ENCODE measurements at regions not wholly inside any gene's neighbourhood (a gene's known extent, or its start where the extent isn't known, plus 50 kb on each side); places are given as distances from the start of the nearest gene placed in this dataset.

DNA sequence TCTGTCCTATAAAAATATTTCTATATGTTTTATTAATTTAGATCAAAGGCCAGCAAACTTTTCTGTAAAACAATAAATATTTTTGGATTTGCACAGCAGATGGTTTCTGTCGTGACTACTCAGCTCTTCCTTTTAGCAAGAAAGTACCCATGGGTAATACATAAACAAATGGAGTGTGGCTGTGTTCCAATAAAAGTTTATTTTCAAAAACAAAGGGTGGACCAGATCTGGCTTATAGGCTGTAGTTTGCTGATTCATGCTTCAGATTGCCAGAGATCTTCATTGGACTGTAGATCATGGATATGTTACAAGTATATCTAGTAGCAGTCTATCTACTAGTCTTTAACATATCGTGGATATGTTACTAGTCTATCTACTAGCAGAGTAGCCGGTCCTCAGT, 590.5 kb downstream of the CSNK1G3 start:
- no peak for DNase-seq (ENCODE audit: extremely low spot score)
- ChIA-PET POLR2A (no interaction called here), CTCF (interaction anchor here (1.0 kb wide), 1 partner anchor 28 kb away, joined by 3 read pairs; no protein-coding TSS in a partner anchor)
- TF ChIP-seq, protein P1, sequence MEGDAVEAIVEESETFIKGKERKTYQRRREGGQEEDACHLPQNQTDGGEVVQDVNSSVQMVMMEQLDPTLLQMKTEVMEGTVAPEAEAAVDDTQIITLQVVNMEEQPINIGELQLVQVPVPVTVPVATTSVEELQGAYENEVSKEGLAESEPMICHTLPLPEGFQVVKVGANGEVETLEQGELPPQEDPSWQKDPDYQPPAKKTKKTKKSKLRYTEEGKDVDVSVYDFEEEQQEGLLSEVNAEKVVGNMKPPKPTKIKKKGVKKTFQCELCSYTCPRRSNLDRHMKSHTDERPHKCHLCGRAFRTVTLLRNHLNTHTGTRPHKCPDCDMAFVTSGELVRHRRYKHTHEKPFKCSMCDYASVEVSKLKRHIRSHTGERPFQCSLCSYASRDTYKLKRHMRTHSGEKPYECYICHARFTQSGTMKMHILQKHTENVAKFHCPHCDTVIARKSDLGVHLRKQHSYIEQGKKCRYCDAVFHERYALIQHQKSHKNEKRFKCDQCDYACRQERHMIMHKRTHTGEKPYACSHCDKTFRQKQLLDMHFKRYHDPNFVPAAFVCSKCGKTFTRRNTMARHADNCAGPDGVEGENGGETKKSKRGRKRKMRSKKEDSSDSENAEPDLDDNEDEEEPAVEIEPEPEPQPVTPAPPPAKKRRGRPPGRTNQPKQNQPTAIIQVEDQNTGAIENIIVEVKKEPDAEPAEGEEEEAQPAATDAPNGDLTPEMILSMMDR (IDR thresholded peaks at IDR 0.05; ENCODE audit: control extremely low read depth, extremely low read depth, low read depth, missing control alignments) = no peak

DNA sequence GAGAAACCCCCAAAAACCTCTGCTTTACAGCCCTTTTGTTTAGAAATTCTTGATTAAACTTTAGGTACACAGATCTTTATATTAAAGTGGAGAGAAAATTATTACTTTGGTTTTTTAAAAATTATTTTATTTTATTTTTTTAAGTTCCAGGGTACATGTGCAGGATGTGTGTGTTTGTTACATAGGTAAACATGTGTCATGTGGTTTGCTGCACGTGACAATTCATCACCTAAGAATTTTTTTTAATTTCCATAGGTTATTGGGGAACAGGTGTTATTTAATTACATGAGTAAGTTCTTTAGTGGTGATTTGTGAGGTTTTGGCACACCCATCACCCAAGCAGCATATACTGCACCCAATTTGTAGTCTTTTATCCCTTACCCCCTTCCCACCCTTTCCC, 581.7 kb downstream of the CSNK1G3 start:
- DNase-seq (ENCODE audit: extremely low spot score) = no peak
- ChIA-PET CTCF (no interaction called here), POLR2A (no interaction called here)
- TF ChIP-seq, protein P1 (IDR thresholded peaks at IDR 0.05; ENCODE audit: control extremely low read depth, extremely low read depth, low read depth, missing control alignments) = no peak

DNA sequence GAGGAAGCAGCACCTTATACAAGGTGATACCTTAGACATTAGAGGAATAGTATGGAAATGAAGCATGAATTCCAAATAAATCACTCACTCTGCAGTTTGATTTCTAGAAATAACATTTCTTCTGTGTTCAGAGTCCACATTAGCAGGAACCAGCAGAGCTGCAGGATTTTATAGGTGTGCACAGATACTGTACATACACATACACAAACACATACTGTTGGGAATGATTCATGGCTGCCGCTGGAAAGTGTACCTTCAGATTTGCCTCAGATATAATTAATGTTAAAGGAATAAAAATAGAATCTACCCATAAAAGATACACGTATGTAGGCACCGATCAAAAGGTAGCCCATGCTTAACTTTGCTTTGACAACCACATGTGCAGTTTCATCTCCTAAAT, 578.1 kb downstream of the CSNK1G3 start:
- DNase-seq (ENCODE audit: extremely low spot score) = no peak
- ChIA-PET POLR2A (no interaction called here), CTCF (no interaction called here)
- TF ChIP-seq, protein P1 (IDR thresholded peaks at IDR 0.05; ENCODE audit: control extremely low read depth, extremely low read depth, low read depth, missing control alignments) = no peak

DNA sequence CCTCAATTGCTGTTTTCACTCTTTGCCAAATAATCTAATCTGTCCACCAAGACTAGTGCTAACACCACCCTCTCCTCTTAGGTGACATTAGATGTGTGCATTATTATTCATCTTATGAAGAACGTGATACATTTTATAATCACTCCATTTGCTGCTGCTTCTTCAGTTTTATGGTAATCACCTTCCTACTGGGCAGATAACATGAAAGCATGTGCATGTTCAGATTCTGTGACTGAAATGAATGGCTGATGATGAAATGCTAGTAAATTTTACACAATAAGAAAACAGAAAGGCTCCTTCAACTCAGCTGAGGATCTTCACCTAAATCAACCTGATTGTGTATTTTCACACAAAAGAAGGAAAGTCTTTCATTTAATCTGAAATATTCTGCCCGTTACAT, 577.6 kb downstream of the CSNK1G3 start:
- no peak for DNase-seq (ENCODE audit: extremely low spot score)
- POLR2A ChIA-PET = no interaction called here
- CTCF ChIA-PET = interaction anchor here (1.0 kb wide), 1 partner anchor 11 kb away, joined by 3 read pairs; no protein-coding TSS in a partner anchor
- TF ChIP-seq, protein P1 (IDR thresholded peaks at IDR 0.05; ENCODE audit: control extremely low read depth, extremely low read depth, low read depth, missing control alignments) = no peak

DNA sequence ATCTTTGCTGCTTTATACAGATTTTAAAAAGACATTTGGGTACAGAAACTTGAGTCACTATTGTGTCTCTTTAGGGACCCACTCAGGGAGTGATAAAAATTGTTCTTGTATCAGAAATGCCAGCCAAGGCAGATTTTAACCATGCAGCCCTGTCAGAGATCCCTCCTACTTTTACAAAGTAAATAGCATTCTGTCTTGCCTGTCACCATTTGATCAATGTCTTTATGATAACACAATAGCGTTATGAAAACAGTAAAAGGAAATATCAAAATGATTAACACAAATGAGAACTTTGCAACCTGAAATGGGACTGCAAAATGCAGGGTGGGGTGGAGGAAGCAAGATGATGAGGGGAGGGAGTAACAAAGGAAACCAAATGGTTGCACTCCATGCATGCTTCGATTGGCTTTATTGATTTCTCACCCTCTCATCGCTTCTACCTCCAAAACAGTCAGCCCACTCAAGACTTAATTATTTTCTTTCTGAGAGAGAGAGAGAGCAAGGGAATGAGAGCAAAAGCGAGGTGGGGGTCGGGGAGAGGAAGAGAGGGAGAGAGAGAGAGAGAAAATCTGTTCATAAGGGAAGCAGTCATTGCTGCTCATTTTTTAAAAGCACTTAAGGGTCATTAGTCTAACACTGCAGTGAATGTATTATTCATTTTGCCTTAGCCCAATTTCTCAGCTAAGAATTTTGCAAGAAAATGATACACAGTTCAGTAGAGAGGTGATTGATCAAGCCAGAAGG, 576.5 kb downstream of the CSNK1G3 start:
- TF ChIP-seq, protein P1 (IDR thresholded peaks at IDR 0.05; ENCODE audit: control extremely low read depth, extremely low read depth, low read depth, missing control alignments) = no peak
- ChIA-PET POLR2A (no interaction called here), CTCF (interaction anchor here (1.0 kb wide), 1 partner anchor 10 kb away, joined by 3 read pairs; no protein-coding TSS in a partner anchor)
- DNase-seq (ENCODE audit: extremely low spot score) = no peak

DNA sequence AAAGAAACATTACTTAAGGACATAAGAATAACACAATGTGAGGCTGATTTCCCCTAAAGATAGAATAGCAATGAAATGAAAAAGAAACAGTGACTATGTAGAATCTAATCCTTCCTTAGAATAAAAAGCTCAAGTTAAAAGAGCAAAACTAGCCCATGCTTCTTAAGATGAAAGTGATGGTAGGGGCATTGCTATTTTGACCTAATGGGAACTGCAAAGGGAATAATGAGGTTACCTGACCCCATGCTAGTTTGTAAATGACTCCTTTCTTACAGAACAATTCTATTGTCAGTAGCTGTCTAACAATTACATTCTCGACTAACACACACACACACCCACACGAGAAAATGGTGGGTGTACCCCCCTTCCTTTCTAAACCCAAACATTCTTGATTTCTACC, 575.8 kb downstream of the CSNK1G3 start:
- TF ChIP-seq, protein P1 (IDR thresholded peaks at IDR 0.05; ENCODE audit: control extremely low read depth, extremely low read depth, low read depth, missing control alignments) = no peak
- ChIA-PET CTCF (interaction anchor here (1.0 kb wide), 1 partner anchor 101 kb away, joined by 3 read pairs; no protein-coding TSS in a partner anchor), POLR2A (interaction anchor here (0.7 kb wide), 1 partner anchor 653 kb away, joined by 8 read pairs; no protein-coding TSS in a partner anchor)
- DNase-seq (ENCODE audit: extremely low spot score) = no peak
